T-cell (primary cell): ENCODE measurements at regions not wholly inside any gene's neighbourhood (a gene's known extent, or its start where the extent isn't known, plus 50 kb on each side); places are given as distances from the start of the nearest gene placed in this dataset.
"Not testable (repeated sequence)": the region's sequence is repeated elsewhere in the genome, so short reads cannot be mapped to it uniquely, and the experiment has no call there.

Experiments used
- ATAC-seq, 4 experiments: fragments of 200-7000 bp in 3 of 4; fragments of 150-1000 bp in 1 of 4; cut with Tn5 transposase; replicated peaks in 1 of 4; 1 replicate in 3 of 4; 2 replicates in 1 of 4; pipeline ENCODE4 v1.10.0; 2021; ENCODE audit warnings: moderate library complexity in 3 of 4, mild to moderate bottlenecking in 2 of 4, moderate number of reproducible peaks in 1 of 4
- CTCF ChIA-PET, 2 donors: fragments of 300-600 bp; sonication (Branson Sonifier 250); formaldehyde crosslinking; loops; one replicate each; lab custom pipeline; 2022; ENCODE audit warnings: antibody characterized with exemption in 2 of 2; lab: Charles Lee
- POLR2A ChIA-PET, 2 donors: fragments of 300-600 bp; sonication (Branson Sonifier 250); formaldehyde crosslinking; loops; one replicate each; lab custom pipeline; 2022; ENCODE audit warnings: antibody characterized with exemption in 2 of 2; lab: Charles Lee
- DNase-seq, 35 experiments: peaks; one replicate each; pipeline versions ENCODE4 v3.0.0 to v3.0.0-alpha.2; 2013 to 2023
- H3K27ac ChIP-seq: one replicate; pipeline ENCODE4 v1.5.1; 2013; ENCODE audit warnings: low read length
- H3K27me3 ChIP-seq, 2 experiments: replicated peaks in 1 of 2; 1 replicate in 1 of 2; 2 replicates in 1 of 2; pipeline versions ENCODE4 v1.6.1 to v1.7.0; 2013; ENCODE audit warnings: low read length in 1 of 2, mixed read lengths in 1 of 2; ENCODE audit not compliant: control insufficient read depth in 2 of 2, insufficient read depth in 2 of 2; ENCODE audit errors: extremely low read depth in 1 of 2
- H3K36me3 ChIP-seq, 2 donors: 1 replicate in 1 of 2; 2 replicates in 1 of 2; pipeline versions ENCODE4 v1.6.1 to v1.7.0; 2013; ENCODE audit warnings: low read length in 1 of 2; ENCODE audit not compliant: control insufficient read depth in 2 of 2, insufficient read depth in 1 of 2; ENCODE audit errors: extremely low read depth in 1 of 2
- H3K4me1 ChIP-seq, 2 experiments: 1 replicate in 1 of 2; 2 replicates in 1 of 2; pipeline versions ENCODE4 v1.6.1 to v1.7.0; 2013; ENCODE audit warnings: low read length in 2 of 2, mixed read lengths in 1 of 2; ENCODE audit not compliant: insufficient read depth in 2 of 2, control insufficient read depth in 1 of 2; ENCODE audit errors: extremely low read depth in 1 of 2
- H3K4me3 ChIP-seq, 2 donors: 1 replicate in 1 of 2; 2 replicates in 1 of 2; pipeline versions ENCODE4 v1.5.1 to v1.7.0; 2013; ENCODE audit warnings: mild to moderate bottlenecking in 2 of 2, low read length in 1 of 2, moderate library complexity in 1 of 2; ENCODE audit not compliant: control insufficient read depth in 1 of 2; ENCODE audit errors: extremely low read depth in 1 of 2
- H3K9me3 ChIP-seq: 2 replicates; pipeline ENCODE4 v1.7.0; 2013
- H3K27ac Mint-ChIP-seq, 2 donors: one replicate each; pipeline ENCODE4 v1.8.0; 2020 to 2021; ENCODE audit warnings: mild to moderate bottlenecking in 2 of 2, mixed read lengths in 2 of 2
- H3K27me3 Mint-ChIP-seq, 2 donors: one replicate each; pipeline ENCODE4 v1.8.0; 2021 to 2022; ENCODE audit warnings: mixed read lengths in 2 of 2
- H3K36me3 Mint-ChIP-seq: one replicate; pipeline ENCODE4 v1.8.0; 2021; ENCODE audit warnings: mixed read lengths
- H3K4me1 Mint-ChIP-seq, 3 donors: one replicate each; pipeline ENCODE4 v1.8.0; 2020 to 2022; ENCODE audit warnings: mixed read lengths in 3 of 3, mild to moderate bottlenecking in 1 of 3
- H3K4me3 Mint-ChIP-seq, 3 donors: one replicate each; pipeline ENCODE4 v1.8.0; 2020 to 2022; ENCODE audit warnings: mild to moderate bottlenecking in 3 of 3, mixed read lengths in 3 of 3, moderate library complexity in 3 of 3
- H3K9me3 Mint-ChIP-seq, 3 donors: one replicate each; pipeline ENCODE4 v1.8.0; 2020 to 2022; ENCODE audit warnings: mixed read lengths in 3 of 3
- WGBS: methylation state at CpG from one replicate; pipeline ENCODE4 v1.1.5; 2013; ENCODE audit warnings: missing lambda C conversion rate; ENCODE audit not compliant: insufficient coverage; 5-methylcytosine and 5-hydroxymethylcytosine counted together

DNA sequence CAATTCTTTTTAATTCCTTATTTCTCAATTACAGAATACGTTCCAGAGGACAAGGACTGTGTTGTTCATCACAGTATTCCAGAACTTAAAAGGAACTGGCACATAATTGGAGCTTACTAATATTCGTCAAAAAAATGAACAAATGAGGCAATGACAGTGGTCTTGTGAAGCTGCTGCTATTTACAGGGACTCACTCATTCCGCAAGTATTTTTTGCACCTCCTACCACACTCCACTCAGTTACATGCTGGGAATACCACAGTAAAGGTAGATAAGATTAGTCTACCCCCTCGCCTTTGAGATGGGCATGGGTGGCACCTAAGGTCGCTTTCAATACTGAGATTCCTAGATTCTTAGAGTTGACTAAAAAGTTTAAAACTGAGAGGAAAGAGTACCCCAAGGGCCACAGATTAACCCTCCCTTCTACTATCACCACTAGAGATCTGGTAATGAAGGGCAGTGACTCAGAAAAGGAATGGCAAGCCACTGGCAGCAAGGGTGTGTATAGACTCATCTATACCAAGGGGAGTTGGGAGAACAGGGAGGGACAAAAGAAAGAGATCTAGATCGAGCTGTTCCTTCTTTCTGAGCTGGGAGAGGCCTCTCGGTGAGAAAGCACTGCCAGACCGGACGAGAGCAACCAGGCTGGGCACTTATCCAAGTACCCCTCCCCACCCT lies 85.0 kb downstream of the RPL27A start:
- Histone ChIP-seq H3K27me3 (peaks cover 0 to 6% of the 10 kb centered on the region in 2 experiments), H3K9me3 (no peaks in the 10 kb centered on the region), H3K4me1 (no peaks in the 10 kb centered on the region), H3K36me3 (no peaks in the 10 kb centered on the region), H3K4me3 (no peak overlapping the region), H3K27ac (no peak overlapping the region)
- no peaks in the 10 kb centered on the region for H3K36me3 Mint-ChIP-seq
- ATAC-seq (no peak), DNase-seq (no peak)
- no peak overlapping the region for H3K27ac Mint-ChIP-seq
- H3K4me1 Mint-ChIP-seq = no peaks in the 10 kb centered on the region
- 86% methylated on average over 1 of the region's 9 CpGs for WGBS
- CTCF ChIA-PET = no interaction called here
- POLR2A ChIA-PET = no interaction called here
- no peaks in the 10 kb centered on the region for H3K9me3 Mint-ChIP-seq
- no peak overlapping the region for H3K4me3 Mint-ChIP-seq
- H3K27me3 Mint-ChIP-seq = peaks cover 0 to 6% of the 10 kb centered on the region in 2 donors

GRCh38 chr11:8768625-8769333 lies 86.2 kb downstream of the RPL27A start:
- H3K27ac Mint-ChIP-seq = no peak overlapping the region
- ChIA-PET CTCF (interaction anchor here (0.6 to 0.7 kb wide), 2 partner anchors 45 to 76 kb away, joined by 5 read pairs; no protein-coding TSS in a partner anchor), POLR2A (no interaction called here)
- no peaks in the 10 kb centered on the region for H3K4me1 Mint-ChIP-seq
- no peaks in the 10 kb centered on the region for H3K9me3 ChIP-seq
- no peak overlapping the region for H3K4me3 Mint-ChIP-seq
- peaks cover 0 to 6% of the 10 kb centered on the region in 2 experiments for H3K27me3 ChIP-seq
- ATAC-seq (no peak), DNase-seq (no peak)
- no peaks in the 10 kb centered on the region for H3K4me1 ChIP-seq
- no peaks in the 10 kb centered on the region for H3K36me3 Mint-ChIP-seq
- no peak overlapping the region for H3K4me3 ChIP-seq
- 60% methylated on average over 1 of the region's 3 CpGs for WGBS
- no peaks in the 10 kb centered on the region for H3K9me3 Mint-ChIP-seq
- H3K36me3 ChIP-seq = no peaks in the 10 kb centered on the region
- peaks cover 0 to 4% of the 10 kb centered on the region in 2 donors for H3K27me3 Mint-ChIP-seq
- H3K27ac ChIP-seq = no peak overlapping the region

DNA sequence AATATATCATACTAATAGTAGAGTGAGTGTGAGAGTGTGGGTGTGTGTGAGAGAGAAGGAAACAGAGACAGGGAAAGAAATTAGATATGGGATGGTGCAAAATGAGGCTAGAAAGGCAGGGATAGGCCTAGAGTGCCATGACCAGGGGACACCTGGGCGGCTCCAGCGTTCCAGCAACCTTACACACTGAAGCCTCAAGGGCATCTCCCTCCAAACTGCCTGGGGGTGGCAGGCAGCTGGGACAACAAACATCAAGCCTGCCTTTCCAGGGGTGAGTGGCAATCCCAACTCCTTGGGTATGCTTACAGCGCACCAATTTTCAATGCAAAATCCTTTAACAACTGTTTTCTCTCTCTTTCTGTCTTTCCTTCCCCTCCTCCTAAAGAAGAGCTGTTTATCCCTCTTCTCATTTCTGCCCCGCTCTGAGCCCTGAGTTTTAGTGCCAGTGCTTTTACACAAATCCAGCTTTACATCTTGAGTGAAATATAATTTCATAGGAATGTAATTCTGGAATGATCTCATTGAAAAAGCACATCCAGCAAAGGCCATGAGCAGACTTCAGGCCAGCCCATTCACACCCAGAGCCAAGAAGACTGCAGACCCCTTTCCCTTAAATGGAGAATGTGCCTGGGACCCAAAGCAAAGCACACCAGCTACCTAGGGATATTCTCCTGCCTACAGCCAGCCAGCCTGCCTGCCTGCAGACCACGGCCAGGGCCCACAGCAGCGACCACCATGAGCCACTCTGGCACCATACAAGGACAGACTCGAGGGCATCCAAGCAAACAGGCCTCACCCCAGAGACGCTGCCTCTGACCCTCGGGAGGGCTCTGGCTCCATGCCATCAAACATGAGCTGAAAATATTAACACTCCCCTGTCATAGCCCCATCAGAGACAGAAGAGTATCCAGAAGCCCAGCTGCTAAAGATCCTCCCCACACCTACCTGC lies 90.3 kb downstream of the RPL27A start:
- CTCF ChIA-PET = interaction anchor here in 1 of 2 donors (0.7 kb wide), 1 partner anchor 934 kb away, joined by 3 read pairs; no protein-coding TSS in a partner anchor
- WGBS = 74% methylated on average over 6 of the region's 9 CpGs
- H3K4me3 Mint-ChIP-seq = no peak overlapping the region

GRCh38 chr11:8773916-8774539 lies 91.4 kb downstream of the RPL27A start:
- Mint-ChIP-seq H3K27me3 (peaks cover 6% of the 10 kb centered on the region in 2 donors), H3K4me3 (no peak overlapping the region), H3K36me3 (no peaks in the 10 kb centered on the region), H3K4me1 (no peaks in the 10 kb centered on the region), H3K9me3 (no peaks in the 10 kb centered on the region), H3K27ac (no peak overlapping the region)
- WGBS = 55% methylated on average over 4 of the region's 5 CpGs
- ATAC-seq (no peak), DNase-seq (no peak)
- Histone ChIP-seq H3K36me3 (no peaks in the 10 kb centered on the region), H3K27me3 (peaks cover 0 to 2% of the 10 kb centered on the region in 2 experiments), H3K9me3 (no peaks in the 10 kb centered on the region), H3K27ac (no peak overlapping the region), H3K4me3 (no peak overlapping the region), H3K4me1 (no peaks in the 10 kb centered on the region)
- ChIA-PET CTCF (no interaction called here), POLR2A (no interaction called here)

More for the DNA sequence above, 90.3 kb downstream of the RPL27A start:
- H3K27me3 ChIP-seq = peaks cover 0 to 2% of the 10 kb centered on the region in 2 experiments
- H3K4me1 ChIP-seq = no peaks in the 10 kb centered on the region
- Mint-ChIP-seq H3K9me3 (no peaks in the 10 kb centered on the region), H3K4me1 (no peaks in the 10 kb centered on the region), H3K36me3 (no peaks in the 10 kb centered on the region), H3K27ac (no peak overlapping the region), H3K27me3 (peaks cover 0 to 1% of the 10 kb centered on the region in 2 donors)
- no peak for ATAC-seq
- DNase-seq = no peak
- no peaks in the 10 kb centered on the region for H3K9me3 ChIP-seq
- H3K4me3 ChIP-seq = no peak overlapping the region
- H3K36me3 ChIP-seq = no peaks in the 10 kb centered on the region
- H3K27ac ChIP-seq = no peak overlapping the region
- POLR2A ChIA-PET = no interaction called here

DNA sequence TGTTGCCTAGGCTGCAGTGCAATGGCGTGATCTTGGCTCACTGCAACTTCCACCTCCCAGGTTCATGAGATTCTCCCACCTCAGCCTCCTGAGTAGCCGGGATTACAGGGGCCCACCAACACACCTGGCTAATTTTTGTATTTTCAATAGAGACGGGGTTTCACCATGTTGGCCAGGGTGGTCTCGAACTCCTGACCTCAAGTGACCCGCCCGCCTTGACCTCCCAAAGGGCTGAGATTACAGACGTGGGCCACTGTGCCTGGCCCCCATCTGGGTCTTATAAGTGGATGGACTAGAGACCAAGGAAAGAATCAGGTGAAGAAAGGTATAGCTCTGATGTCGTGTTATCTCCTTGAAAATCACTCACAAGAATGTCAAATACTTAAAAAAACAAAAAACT lies 92.3 kb downstream of the RPL27A start:
- H3K27ac ChIP-seq, H3K27ac Mint-ChIP-seq, H3K36me3 Mint-ChIP-seq, POLR2A ChIA-PET, H3K4me1 ChIP-seq, H3K27me3 Mint-ChIP-seq, H3K9me3 ChIP-seq, H3K36me3 ChIP-seq, ATAC-seq, H3K9me3 Mint-ChIP-seq, H3K27me3 ChIP-seq, H3K4me3 ChIP-seq, H3K4me3 Mint-ChIP-seq, CTCF ChIA-PET, H3K4me1 Mint-ChIP-seq, DNase-seq: not testable (repeated sequence)
- WGBS = 86% methylated on average over 3 of the region's 8 CpGs

DNA sequence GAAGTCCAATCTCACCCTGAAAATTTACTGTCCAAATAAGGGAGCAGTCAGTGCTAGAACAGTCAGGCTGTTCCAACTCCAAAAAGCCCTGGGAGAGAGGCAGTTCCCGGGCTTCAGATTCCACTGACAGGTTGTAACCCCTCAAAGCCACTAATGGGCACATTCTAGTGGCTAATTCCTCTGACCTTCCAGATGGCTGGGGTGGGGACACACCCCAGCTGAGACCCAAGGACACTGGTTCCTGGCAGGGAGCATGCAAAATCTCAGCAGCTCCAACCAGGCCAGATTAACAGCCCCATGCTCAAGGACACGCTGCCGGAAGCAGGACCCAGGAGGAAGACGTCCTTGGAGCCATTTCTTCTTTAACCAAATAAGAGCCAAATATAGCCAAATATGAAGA lies 92.7 kb downstream of the RPL27A start:
- CTCF ChIA-PET = no interaction called here
- Mint-ChIP-seq H3K27ac (no peak overlapping the region), H3K4me1 (no peaks in the 10 kb centered on the region), H3K4me3 (no peak overlapping the region), H3K36me3 (no peaks in the 10 kb centered on the region), H3K27me3 (peaks cover 11% of the 10 kb centered on the region in 2 donors), H3K9me3 (no peaks in the 10 kb centered on the region)
- no peaks in the 10 kb centered on the region for H3K4me1 ChIP-seq
- no peak overlapping the region for H3K27ac ChIP-seq
- no peak overlapping the region for H3K4me3 ChIP-seq
- peaks cover 0 to 5% of the 10 kb centered on the region in 2 experiments for H3K27me3 ChIP-seq
- ATAC-seq (no peak), DNase-seq (no peak)
- H3K36me3 ChIP-seq = no peaks in the 10 kb centered on the region
- POLR2A ChIA-PET = no interaction called here
- WGBS = 96% methylated on average over 3 of the region's 4 CpGs
- no peaks in the 10 kb centered on the region for H3K9me3 ChIP-seq
